ENCODE measurements at regions not wholly inside any gene's neighbourhood (a gene's known extent, or its start where the extent isn't known, plus 50 kb on each side); places are given as distances from the start of the nearest gene placed in this dataset.

DNA sequence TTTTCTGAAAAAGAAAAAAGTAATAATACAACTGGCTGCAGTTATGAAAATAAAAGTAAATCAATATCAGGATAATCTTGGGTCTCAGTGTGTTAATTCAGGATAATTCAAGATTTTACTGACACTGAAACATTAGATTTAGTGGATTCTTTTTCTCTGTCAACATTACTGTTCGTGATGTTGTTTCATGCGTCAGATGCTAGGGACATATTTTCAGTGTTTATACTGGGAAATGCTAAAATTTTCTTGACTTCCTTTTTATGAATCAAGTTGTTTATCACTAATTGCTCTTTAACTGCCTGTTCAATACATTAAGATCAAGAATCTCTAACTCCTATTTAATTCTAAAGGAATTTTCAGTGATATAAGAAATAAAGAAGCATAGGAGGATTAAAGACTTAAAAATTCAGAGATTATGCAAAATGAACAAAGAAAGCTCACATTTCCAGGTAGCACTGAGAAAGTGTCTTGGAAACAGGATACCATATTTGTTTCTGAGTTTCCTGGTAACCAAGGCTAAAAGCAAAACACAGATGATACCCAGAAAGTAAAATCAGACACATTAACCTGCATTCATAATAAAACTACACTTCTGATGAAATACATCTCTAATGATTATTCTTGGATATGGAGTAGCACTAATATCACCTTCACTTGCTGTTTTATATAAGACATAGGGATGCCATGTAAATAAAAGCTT lies 174.0 kb downstream of the ARL4C start:
- Mint-ChIP-seq H3K27ac (peak overlapping the region; percentile 74), H3K27me3 (ENCODE audit: low read depth) (no peaks in the 10 kb centered on the region), H3K4me1 (ENCODE audit: low read depth) (peaks cover 30% of the 10 kb centered on the region), H3K9me3 (ENCODE audit: insufficient read depth) (peaks cover 6% of the 10 kb centered on the region), H3K36me3 (ENCODE audit: low read depth) (peaks cover 9% of the 10 kb centered on the region), H3K4me3 (no peak overlapping the region)
- CTCF ChIA-PET: interaction anchor here (1.2 to 1.7 kb wide), 4 partner anchors 12 to 30 kb away, joined by 3 to 5 read pairs (median 5); no protein-coding TSS in a partner anchor
- POLR2A ChIA-PET: interaction anchor here (1.0 to 1.1 kb wide), 2 partner anchors 124 to 131 kb away, joined by 3 read pairs; no protein-coding TSS in a partner anchor
- peak; percentile 74 for ATAC-seq
- no peak for DNase-seq

- DNase-seq (no peak), ATAC-seq (no peak)
- H3K4me1 Mint-ChIP-seq (ENCODE audit: low read depth): peaks cover 26% of the 10 kb centered on the region
- no peak overlapping the region for H3K27ac Mint-ChIP-seq
- ChIA-PET CTCF (interaction anchor here (0.8 kb wide), 1 partner anchor 11 kb away, joined by 3 read pairs; no protein-coding TSS in a partner anchor), POLR2A (no interaction called here)
- H3K4me3 Mint-ChIP-seq: no peak overlapping the region
- H3K36me3 Mint-ChIP-seq (ENCODE audit: low read depth): peaks cover 12% of the 10 kb centered on the region
- H3K27me3 Mint-ChIP-seq (ENCODE audit: low read depth): no peaks in the 10 kb centered on the region
- H3K9me3 Mint-ChIP-seq (ENCODE audit: insufficient read depth): peaks cover 6% of the 10 kb centered on the region
These were observed 176.8 kb downstream of the ARL4C start for GRCh38 chr2:234320066-234320465.

DNA sequence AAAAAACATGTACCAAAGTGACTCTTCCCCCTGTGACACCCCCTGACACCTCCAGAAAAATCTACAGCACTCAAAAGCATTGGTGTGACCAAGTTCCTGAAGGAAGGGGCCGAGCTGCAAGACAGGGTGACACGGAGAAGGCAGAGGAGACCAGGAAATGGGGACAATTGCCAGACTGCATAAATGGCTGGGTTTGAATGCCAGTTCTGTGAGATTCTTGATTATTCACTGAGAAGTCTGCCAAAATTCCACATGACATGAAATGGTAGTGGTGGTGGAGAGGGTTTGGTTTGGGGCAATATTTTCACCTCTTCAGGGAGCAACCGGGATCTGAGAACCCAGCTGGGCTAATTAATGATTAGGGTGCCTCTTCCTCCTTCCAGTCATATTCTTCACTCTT lies 178.5 kb downstream of the ARL4C start:
- H3K36me3 Mint-ChIP-seq (ENCODE audit: low read depth): peaks cover 8% of the 10 kb centered on the region
- POLR2A ChIA-PET: interaction anchor here (0.6 kb wide), 1 partner anchor 27 kb away, joined by 4 read pairs; no protein-coding TSS in a partner anchor
- CTCF ChIA-PET: no interaction called here
- H3K4me1 Mint-ChIP-seq (ENCODE audit: low read depth): peaks cover 27% of the 10 kb centered on the region
- H3K27me3 Mint-ChIP-seq (ENCODE audit: low read depth): no peaks in the 10 kb centered on the region
- peaks cover 6% of the 10 kb centered on the region for H3K9me3 Mint-ChIP-seq (ENCODE audit: insufficient read depth)
- H3K27ac Mint-ChIP-seq: no peak overlapping the region
- H3K4me3 Mint-ChIP-seq: no peak overlapping the region
- no peak for DNase-seq
- ATAC-seq: no peak

- Mint-ChIP-seq H3K36me3 (ENCODE audit: low read depth) (peaks cover 3% of the 10 kb centered on the region), H3K27me3 (ENCODE audit: low read depth) (no peaks in the 10 kb centered on the region)
- DNase-seq: no peak
These were observed 183.3 kb downstream of the ARL4C start for GRCh38 chr2:234313558-234313957.

GRCh38 chr2:234310166-234310565 lies 186.7 kb downstream of the ARL4C start:
- Mint-ChIP-seq H3K27me3 (ENCODE audit: low read depth) (no peaks in the 10 kb centered on the region), H3K27ac (peak overlapping the region; percentile 15), H3K9me3 (ENCODE audit: insufficient read depth) (no peaks in the 10 kb centered on the region), H3K4me3 (no peak overlapping the region), H3K4me1 (ENCODE audit: low read depth) (peaks cover 61% of the 10 kb centered on the region), H3K36me3 (ENCODE audit: low read depth) (peaks cover 6% of the 10 kb centered on the region)
- ATAC-seq: no peak
- POLR2A ChIA-PET: no interaction called here
- CTCF ChIA-PET: interaction anchor here (1.8 kb wide), 1 partner anchor 235 kb away, joined by 5 read pairs; no protein-coding TSS in a partner anchor
- no peak for DNase-seq

More at GRCh38 chr2:234313558-234313957, 183.3 kb downstream of the ARL4C start:
- CTCF ChIA-PET: no interaction called here
- H3K27ac Mint-ChIP-seq: peak overlapping the region; percentile 60
- peaks cover 37% of the 10 kb centered on the region for H3K4me1 Mint-ChIP-seq (ENCODE audit: low read depth)
- H3K4me3 Mint-ChIP-seq: no peak overlapping the region
- POLR2A ChIA-PET: no interaction called here
- no peaks in the 10 kb centered on the region for H3K9me3 Mint-ChIP-seq (ENCODE audit: insufficient read depth)
- ATAC-seq: peak; percentile 37

GRCh38 chr2:234309431-234309830 lies 187.4 kb downstream of the ARL4C start:
- ChIA-PET CTCF (interaction anchor here (1.0 to 3.6 kb wide), 11 partner anchors 10 to 236 kb away, joined by 3 to 18 read pairs (median 4); no protein-coding TSS in a partner anchor), POLR2A (interaction anchor here (0.7 to 2.0 kb wide), 6 partner anchors 17 to 188 kb away, joined by 3 to 8 read pairs (median 4); partner anchors contain the start of gene ARL4C)
- ATAC-seq (no peak), DNase-seq (no peak)
- H3K36me3 Mint-ChIP-seq (ENCODE audit: low read depth): peaks cover 6% of the 10 kb centered on the region
- H3K27me3 Mint-ChIP-seq (ENCODE audit: low read depth): no peaks in the 10 kb centered on the region
- H3K9me3 Mint-ChIP-seq (ENCODE audit: insufficient read depth): no peaks in the 10 kb centered on the region
- peaks cover 63% of the 10 kb centered on the region for H3K4me1 Mint-ChIP-seq (ENCODE audit: low read depth)
- H3K27ac Mint-ChIP-seq: peak overlapping the region; percentile 93
- peak overlapping the region; percentile 50 for H3K4me3 Mint-ChIP-seq

GRCh38 chr2:234308813-234309195 lies 188.1 kb downstream of the ARL4C start:
- Mint-ChIP-seq H3K27ac (peak overlapping the region; percentile 93), H3K9me3 (ENCODE audit: insufficient read depth) (no peaks in the 10 kb centered on the region), H3K4me1 (ENCODE audit: low read depth) (peaks cover 59% of the 10 kb centered on the region), H3K27me3 (ENCODE audit: low read depth) (no peaks in the 10 kb centered on the region), H3K4me3 (peak overlapping the region; percentile 50), H3K36me3 (ENCODE audit: low read depth) (peaks cover 6% of the 10 kb centered on the region)
- ATAC-seq (peak; percentile 91), DNase-seq (peak; percentile 81)
- POLR2A ChIA-PET: interaction anchor here (0.6 to 2.0 kb wide), 8 partner anchors 16 to 188 kb away, joined by 3 to 8 read pairs (median 4); partner anchors contain the start of gene ARL4C
- CTCF ChIA-PET: interaction anchor here (0.7 to 3.6 kb wide), 12 partner anchors 9 to 236 kb away, joined by 3 to 18 read pairs (median 4); no protein-coding TSS in a partner anchor

- ATAC-seq (no peak), DNase-seq (no peak)
- Mint-ChIP-seq H3K27me3 (ENCODE audit: low read depth) (no peaks in the 10 kb centered on the region), H3K27ac (peak overlapping the region; percentile 93), H3K36me3 (ENCODE audit: low read depth) (peaks cover 6% of the 10 kb centered on the region), H3K9me3 (ENCODE audit: insufficient read depth) (no peaks in the 10 kb centered on the region), H3K4me3 (peak overlapping the region; percentile 50), H3K4me1 (ENCODE audit: low read depth) (peaks cover 53% of the 10 kb centered on the region)
- ChIA-PET POLR2A (interaction anchor here (0.6 to 2.0 kb wide), 9 partner anchors 9 to 188 kb away, joined by 3 to 8 read pairs (median 4); no protein-coding TSS in a partner anchor), CTCF (interaction anchor here (0.7 to 3.6 kb wide), 11 partner anchors 9 to 237 kb away, joined by 3 to 18 read pairs (median 4); no protein-coding TSS in a partner anchor)
These were observed 188.6 kb downstream of the ARL4C start for GRCh38 chr2:234308073-234308812.

DNA sequence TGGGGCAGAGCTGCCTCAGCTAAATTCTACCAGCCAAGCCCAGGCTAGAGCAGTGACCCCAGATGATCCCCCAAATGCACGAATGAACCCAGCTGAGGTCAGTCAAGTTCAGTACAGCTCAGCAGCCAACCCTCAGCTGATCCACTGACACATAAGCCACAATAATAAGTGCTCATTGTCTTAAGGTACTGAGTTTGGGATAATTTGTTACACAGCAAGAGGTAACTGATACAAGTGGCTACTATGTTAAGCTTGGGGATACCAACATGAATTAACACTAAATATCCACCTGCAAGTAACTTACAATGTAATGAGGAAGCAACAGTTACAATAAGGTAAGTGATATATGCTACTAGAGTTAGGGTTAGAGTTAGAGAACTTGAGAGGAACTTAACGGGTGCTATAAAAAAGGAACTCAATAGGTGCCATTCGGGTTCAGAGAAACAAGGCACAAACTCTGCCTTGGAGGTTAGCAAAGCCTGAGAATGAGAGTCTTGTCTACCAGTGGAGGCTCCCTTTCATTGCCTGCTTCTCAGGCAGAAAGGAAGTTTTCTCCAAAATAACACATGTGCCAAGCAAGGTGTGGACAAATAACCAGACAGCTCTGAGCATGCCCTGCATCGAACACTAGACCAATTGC lies 189.4 kb downstream of the ARL4C start:
- Mint-ChIP-seq H3K9me3 (ENCODE audit: insufficient read depth) (no peaks in the 10 kb centered on the region), H3K27ac (no peak overlapping the region), H3K4me3 (no peak overlapping the region), H3K36me3 (ENCODE audit: low read depth) (peaks cover 6% of the 10 kb centered on the region), H3K27me3 (ENCODE audit: low read depth) (no peaks in the 10 kb centered on the region), H3K4me1 (ENCODE audit: low read depth) (peaks cover 56% of the 10 kb centered on the region)
- ATAC-seq: no peak
- CTCF ChIA-PET: interaction anchor here (1.0 to 3.6 kb wide), 5 partner anchors 15 to 61 kb away, joined by 3 to 18 read pairs (median 3); no protein-coding TSS in a partner anchor
- DNase-seq: no peak
- POLR2A ChIA-PET: interaction anchor here (0.6 to 2.0 kb wide), 3 partner anchors 8 to 29 kb away, joined by 3 to 8 read pairs (median 4); no protein-coding TSS in a partner anchor

DNA sequence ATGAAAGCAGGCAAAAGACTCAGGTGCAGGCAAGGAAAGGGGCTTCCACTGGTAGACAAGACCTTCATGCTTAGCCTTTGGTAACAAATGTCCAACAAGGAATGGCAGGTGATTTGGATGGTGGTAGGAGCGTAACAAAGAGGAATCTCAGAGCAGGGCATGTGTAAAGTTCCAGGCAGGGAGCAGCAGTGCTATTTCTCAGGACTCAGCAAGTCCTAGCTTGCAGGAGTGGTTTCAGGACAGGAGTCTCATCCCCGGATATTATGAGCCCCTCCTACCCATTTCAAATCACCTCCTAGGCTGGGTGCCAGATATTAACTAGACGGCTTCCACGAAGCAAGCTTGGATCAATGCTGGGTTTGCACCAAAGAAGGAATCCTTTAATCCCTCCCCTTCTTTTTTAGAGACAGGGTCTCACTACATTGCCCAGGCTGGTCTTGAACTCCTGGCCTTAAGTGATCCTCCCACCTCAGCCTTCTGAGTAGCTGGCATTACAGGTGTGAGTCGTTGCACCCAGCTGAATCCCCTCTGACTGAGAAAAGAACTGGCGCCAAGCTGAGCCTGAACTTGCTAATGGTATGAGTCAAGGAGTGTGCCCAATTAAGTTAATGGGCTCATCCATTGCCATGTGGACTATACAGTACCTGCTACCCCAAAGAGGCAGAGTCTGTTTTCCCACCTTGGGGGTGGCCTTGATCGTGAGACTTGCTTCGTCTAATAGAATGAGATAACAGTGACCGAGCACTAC lies 190.3 kb downstream of the ARL4C start:
- Mint-ChIP-seq H3K27ac (peak overlapping the region; percentile 18), H3K27me3 (ENCODE audit: low read depth) (no peaks in the 10 kb centered on the region), H3K4me1 (ENCODE audit: low read depth) (peaks cover 62% of the 10 kb centered on the region), H3K4me3 (no peak overlapping the region), H3K9me3 (ENCODE audit: insufficient read depth) (no peaks in the 10 kb centered on the region), H3K36me3 (ENCODE audit: low read depth) (peaks cover 6% of the 10 kb centered on the region)
- DNase-seq (no peak), ATAC-seq (no peak)
- POLR2A ChIA-PET: no interaction called here
- CTCF ChIA-PET: interaction anchor here (1.0 to 3.6 kb wide), 4 partner anchors 14 to 62 kb away, joined by 3 to 18 read pairs (median 3); no protein-coding TSS in a partner anchor

Data from activated CD8-positive, alpha-beta T cell treated with anti-CD3 and anti-CD28 coated beads, Interleukin-2, amount 10 ng/mL, durations not matched to agents 7 days and 5 days (primary cell).